Loucy (cell line): ENCODE measurements at regions not wholly inside any gene's neighbourhood (a gene's known extent, or its start where the extent isn't known, plus 50 kb on each side); places are given as distances from the start of the nearest gene placed in this dataset.

ENCODE experiments used
- H2AFZ ChIP-seq: fragments of 200-600 bp; sonication (generic); 2 replicates; pipeline ENCODE4 v1.6.0; 2016; ENCODE audit warnings: antibody characterized with exemption, mild to moderate bottlenecking, low read length, moderate library complexity
- H3F3A ChIP-seq: fragments of 200-600 bp; 2 replicates; pipeline ENCODE4 v1.6.0; 2016; ENCODE audit warnings: antibody characterized with exemption, low read depth, mild to moderate bottlenecking
- H3K27me3 ChIP-seq: fragments of 200-600 bp; sonication (generic); 2 replicates; pipeline ENCODE4 v1.6.1; 2014; ENCODE audit warnings: low read length, mild to moderate bottlenecking; ENCODE audit not compliant: insufficient read depth, poor library complexity, severe bottlenecking
- H3K36me3 ChIP-seq: fragments of 200-600 bp; sonication (generic); 2 replicates; pipeline ENCODE4 v1.6.1; 2016; ENCODE audit warnings: low read length; ENCODE audit not compliant: insufficient read depth
- H3K4me1 ChIP-seq: fragments of 200-600 bp; sonication (generic); 2 replicates; pipeline ENCODE4 v1.5.1; 2014; ENCODE audit warnings: low read length, mild to moderate bottlenecking; ENCODE audit not compliant: insufficient read depth, poor library complexity, severe bottlenecking
- H3K4me2 ChIP-seq: fragments of 200-600 bp; sonication (generic); 2 replicates; pipeline ENCODE4 v1.6.0; 2014; ENCODE audit warnings: antibody characterized with exemption, low read length, low read depth, mild to moderate bottlenecking; ENCODE audit not compliant: poor library complexity, severe bottlenecking
- H3K4me3 ChIP-seq: fragments of 200-600 bp; sonication (generic); 2 replicates; pipeline ENCODE4 v1.5.1; 2014; ENCODE audit warnings: low read length, mild to moderate bottlenecking, mixed read lengths; ENCODE audit not compliant: poor library complexity, severe bottlenecking
- H3K79me2 ChIP-seq: fragments of 200-600 bp; sonication (generic); 2 replicates; pipeline ENCODE4 v1.6.1; 2014; ENCODE audit warnings: low read length; ENCODE audit not compliant: insufficient read depth
- H3K9ac ChIP-seq: fragments of 200-600 bp; sonication (generic); 2 replicates; pipeline ENCODE4 v1.6.0; 2014; ENCODE audit warnings: mild to moderate bottlenecking, low read depth, low read length, moderate library complexity; ENCODE audit not compliant: poor library complexity, severe bottlenecking
- H3K9me2 ChIP-seq: fragments of 200-600 bp; sonication (generic); replicated peaks from 2 replicates; pipeline ENCODE4 v1.6.1; 2016; ENCODE audit warnings: low read depth, low read length, mixed read lengths
- H3K9me3 ChIP-seq: fragments of 200-600 bp; sonication (generic); 2 replicates; pipeline ENCODE4 v1.6.1; 2014; ENCODE audit warnings: mild to moderate bottlenecking, antibody characterized with exemption, low read length, low read depth; ENCODE audit not compliant: insufficient read depth
- H4K20me1 ChIP-seq: fragments of 200-600 bp; sonication (generic); 2 replicates; pipeline ENCODE4 v1.6.0; 2014; ENCODE audit warnings: antibody characterized with exemption, low read length, mild to moderate bottlenecking; ENCODE audit not compliant: insufficient read depth, poor library complexity, severe bottlenecking
- EZH2phosphoT487 ChIP-seq: fragments of 200-600 bp; IDR thresholded peaks from 2 replicates; pipeline ENCODE4 v1.6.1; 2018; ENCODE audit warnings: antibody characterized with exemption, mild to moderate bottlenecking, moderate library complexity, borderline replicate concordance
- TF ChIP-seq, protein P1 (sequence below): fragments of 200-600 bp; sonication (generic); conservative IDR thresholded peaks from 2 replicates; pipeline ENCODE4 v1.5.1; 2014; ENCODE audit warnings: mild to moderate bottlenecking, antibody characterized with exemption, low read length

DNA sequence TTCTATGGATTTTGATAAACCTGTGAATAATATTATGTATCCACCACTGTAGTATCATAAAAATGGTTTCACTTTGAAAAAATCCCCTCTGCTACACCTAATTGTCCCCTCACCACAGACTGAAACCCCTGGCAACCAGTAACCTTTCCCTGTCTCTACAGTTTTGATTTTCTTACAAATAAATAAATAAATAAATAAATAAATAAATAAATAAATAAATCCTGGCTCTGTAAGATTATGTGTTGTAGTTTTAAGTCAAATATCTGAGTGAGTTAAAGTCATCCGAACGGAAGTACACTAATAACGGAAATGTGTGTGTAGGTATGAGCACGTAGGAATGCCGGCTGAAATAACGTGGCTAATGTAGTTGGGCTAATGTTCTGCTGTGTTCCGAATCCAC, 641.5 kb downstream of the GABRG1 start:
- Histone ChIP-seq H3K9me2 (no peaks in the 10 kb centered on the region), H3K27me3 (no peaks in the 10 kb centered on the region), H3K36me3 (no peaks in the 10 kb centered on the region), H3K4me3 (no peak overlapping the region), H3K9me3 (no peaks in the 10 kb centered on the region), H3F3A (no peaks in the 10 kb centered on the region), H2AFZ (no peak overlapping the region), H3K79me2 (no peaks in the 10 kb centered on the region), H3K4me1 (no peaks in the 10 kb centered on the region), H3K4me2 (no peak overlapping the region), H4K20me1 (no peaks in the 10 kb centered on the region), H3K9ac (no peak overlapping the region)
- TF ChIP-seq, protein P1, sequence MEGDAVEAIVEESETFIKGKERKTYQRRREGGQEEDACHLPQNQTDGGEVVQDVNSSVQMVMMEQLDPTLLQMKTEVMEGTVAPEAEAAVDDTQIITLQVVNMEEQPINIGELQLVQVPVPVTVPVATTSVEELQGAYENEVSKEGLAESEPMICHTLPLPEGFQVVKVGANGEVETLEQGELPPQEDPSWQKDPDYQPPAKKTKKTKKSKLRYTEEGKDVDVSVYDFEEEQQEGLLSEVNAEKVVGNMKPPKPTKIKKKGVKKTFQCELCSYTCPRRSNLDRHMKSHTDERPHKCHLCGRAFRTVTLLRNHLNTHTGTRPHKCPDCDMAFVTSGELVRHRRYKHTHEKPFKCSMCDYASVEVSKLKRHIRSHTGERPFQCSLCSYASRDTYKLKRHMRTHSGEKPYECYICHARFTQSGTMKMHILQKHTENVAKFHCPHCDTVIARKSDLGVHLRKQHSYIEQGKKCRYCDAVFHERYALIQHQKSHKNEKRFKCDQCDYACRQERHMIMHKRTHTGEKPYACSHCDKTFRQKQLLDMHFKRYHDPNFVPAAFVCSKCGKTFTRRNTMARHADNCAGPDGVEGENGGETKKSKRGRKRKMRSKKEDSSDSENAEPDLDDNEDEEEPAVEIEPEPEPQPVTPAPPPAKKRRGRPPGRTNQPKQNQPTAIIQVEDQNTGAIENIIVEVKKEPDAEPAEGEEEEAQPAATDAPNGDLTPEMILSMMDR, result no peak
- no peak for TF ChIP-seq EZH2phosphoT487

GRCh38 chr4:45477311-45477733, 646.5 kb downstream of the GABRG1 start:
- Histone ChIP-seq H4K20me1 (no peaks in the 10 kb centered on the region), H3K4me2 (no peak overlapping the region)
- TF ChIP-seq, protein P1, result no peak
- TF ChIP-seq EZH2phosphoT487, result no peak

DNA sequence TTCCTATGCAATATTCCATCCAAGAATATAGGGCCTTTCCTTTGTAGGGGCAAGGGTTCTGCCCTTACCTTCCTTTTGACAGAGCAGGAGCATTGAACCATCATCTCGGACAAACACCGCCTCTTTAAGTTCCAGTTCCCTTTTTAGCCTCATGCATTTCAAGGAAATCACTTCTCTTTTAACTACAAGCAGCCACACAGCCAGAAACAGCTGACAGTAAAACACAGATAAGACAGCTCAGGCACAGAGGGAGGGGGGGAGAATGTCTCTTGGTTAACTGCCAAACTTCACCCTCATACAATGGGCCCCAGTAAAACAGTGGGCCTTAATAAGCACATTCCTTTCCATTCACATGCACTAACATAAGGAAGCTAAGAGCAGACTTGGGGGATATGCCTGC, 648.3 kb downstream of the GABRG1 start:
- H3K9ac ChIP-seq, result no peak overlapping the region
- no peaks in the 10 kb centered on the region; the same call in 1 of the 2 replicates for H3K9me3 ChIP-seq
- H3K27me3 ChIP-seq, result no peaks in the 10 kb centered on the region
- no peak overlapping the region for H3K4me3 ChIP-seq
- H3K9me2 ChIP-seq, result no peaks in the 10 kb centered on the region
- no peaks in the 10 kb centered on the region for H3F3A ChIP-seq
- H4K20me1 ChIP-seq, result no peaks in the 10 kb centered on the region
- no peak overlapping the region for H2AFZ ChIP-seq
- H3K36me3 ChIP-seq, result no peaks in the 10 kb centered on the region
- no peaks in the 10 kb centered on the region for H3K79me2 ChIP-seq
- H3K4me2 ChIP-seq, result no peak overlapping the region
- H3K4me1 ChIP-seq, result no peaks in the 10 kb centered on the region
- TF ChIP-seq, protein P1, result no peak
- no peak for TF ChIP-seq EZH2phosphoT487

More at GRCh38 chr4:45477311-45477733, 646.5 kb downstream of the GABRG1 start:
- Histone ChIP-seq H3K9ac (no peak overlapping the region), H3K36me3 (no peaks in the 10 kb centered on the region), H3K4me3 (no peak overlapping the region), H3K27me3 (no peaks in the 10 kb centered on the region), H2AFZ (no peak overlapping the region), H3K9me2 (no peaks in the 10 kb centered on the region), H3K79me2 (no peaks in the 10 kb centered on the region), H3K9me3 (no peaks in the 10 kb centered on the region), H3F3A (no peaks in the 10 kb centered on the region), H3K4me1 (no peaks in the 10 kb centered on the region)
